Activated naive CD4-positive, alpha-beta T cell (primary cell): ENCODE measurements at regions not wholly inside any gene's neighbourhood (a gene's known extent, or its start where the extent isn't known, plus 50 kb on each side); places are given as distances from the start of the nearest gene placed in this dataset.

ENCODE experiments used
- DNase-seq, 4 experiments: peaks; one replicate each; lab custom pipeline; 2025; lab: John Stamatoyannopoulos, UW

GRCh38 chr3:21138085-21138484, 612.9 kb downstream of the ZNF385D start:
- no peak for DNase-seq

GRCh38 chr3:21132896-21133295, 618.1 kb downstream of the ZNF385D start:
- no peak for DNase-seq

GRCh38 chr3:21120826-21121225, 630.2 kb downstream of the ZNF385D start:
- DNase-seq = no peak

DNA sequence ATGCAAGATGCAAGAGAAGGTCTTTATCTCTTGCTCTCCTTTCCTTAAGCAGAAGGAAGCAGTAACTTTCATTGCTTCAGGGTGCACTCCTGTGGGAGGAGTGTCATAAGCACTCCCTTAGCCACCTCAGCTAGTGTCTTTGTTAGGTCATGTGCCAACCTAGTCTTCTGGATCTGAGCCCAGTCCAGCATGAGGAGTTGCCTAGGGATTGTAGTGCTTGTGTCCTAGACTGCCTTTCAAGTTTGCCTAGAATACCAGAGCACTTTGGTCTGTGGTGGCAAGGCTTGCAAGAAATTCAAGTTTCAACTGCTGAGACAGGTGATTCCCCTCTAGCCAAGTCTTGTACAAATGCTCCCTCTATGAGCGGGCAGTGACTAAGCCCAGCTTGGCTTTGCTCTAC, 633.6 kb downstream of the ZNF385D start:
- no peak for DNase-seq

DNA sequence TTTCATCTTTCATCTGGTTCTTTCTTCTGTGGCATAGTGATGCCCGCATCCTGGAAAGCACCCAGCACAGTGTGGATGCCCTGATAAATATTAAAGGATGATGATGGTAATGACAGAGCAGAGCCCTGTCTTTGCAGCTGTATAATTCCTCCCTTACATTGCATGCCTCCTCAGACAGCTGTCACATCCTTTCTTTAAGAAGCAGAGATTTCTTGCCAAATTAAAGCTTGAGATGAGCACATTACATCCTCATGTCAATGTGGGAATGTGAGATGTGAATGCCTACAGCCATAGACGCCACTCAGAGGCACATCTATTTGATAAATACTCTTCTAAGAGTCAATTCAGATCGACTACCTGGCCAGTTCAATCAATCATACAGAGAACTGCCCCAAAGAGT, 642.0 kb downstream of the ZNF385D start:
- DNase-seq = no peak

GRCh38 chr3:21105784-21106183, 645.2 kb downstream of the ZNF385D start:
- DNase-seq = no peak

GRCh38 chr3:21100656-21101359, 650.2 kb downstream of the ZNF385D start:
- DNase-seq = no peak

DNA sequence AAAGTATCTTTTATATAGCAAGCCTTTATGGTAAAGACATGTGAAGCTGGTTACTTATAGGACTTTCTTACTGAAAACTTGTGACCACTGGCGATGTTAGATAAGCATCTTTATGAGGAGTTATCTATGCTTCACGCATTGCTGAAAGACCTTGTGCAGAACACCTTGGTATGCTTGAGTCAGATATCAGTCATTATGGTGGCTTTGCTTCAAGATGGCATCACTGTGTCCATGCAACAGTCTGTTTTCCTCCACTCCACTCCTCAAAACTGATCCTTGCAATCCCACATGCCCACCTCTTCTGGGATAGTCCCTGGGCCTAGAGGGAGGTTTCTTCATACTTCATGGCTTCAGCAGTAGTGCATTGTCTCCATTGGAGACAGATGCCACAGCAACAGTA, 656.3 kb downstream of the ZNF385D start:
- no peak for DNase-seq

GRCh38 chr3:21073561-21073960, 677.4 kb downstream of the ZNF385D start:
- DNase-seq = no peak

- DNase-seq = no peak
These were observed 683.8 kb downstream of the ZNF385D start for GRCh38 chr3:21067031-21067813.

- no peak for DNase-seq
These were observed 688.1 kb downstream of the ZNF385D start for GRCh38 chr3:21062831-21063294.

DNA sequence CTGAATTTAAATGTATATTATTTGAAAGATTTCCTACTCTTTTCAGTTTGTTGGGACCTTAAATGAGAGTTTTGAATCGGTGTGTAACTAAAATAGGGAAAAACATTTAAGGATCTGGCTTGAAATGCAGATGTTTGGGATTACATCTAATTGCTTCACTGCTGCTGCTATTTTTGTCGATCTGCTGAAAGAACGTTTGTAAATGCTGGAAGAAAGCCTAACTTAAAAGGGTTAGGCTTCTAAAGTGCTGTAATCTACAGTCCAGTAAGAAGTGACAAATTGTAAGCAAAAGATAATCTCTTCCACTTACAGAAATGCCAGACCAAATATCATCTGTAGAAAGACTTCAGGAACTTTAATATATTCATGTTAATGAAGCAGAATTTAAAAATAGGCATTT, 691.6 kb downstream of the ZNF385D start:
- DNase-seq = no peak

DNA sequence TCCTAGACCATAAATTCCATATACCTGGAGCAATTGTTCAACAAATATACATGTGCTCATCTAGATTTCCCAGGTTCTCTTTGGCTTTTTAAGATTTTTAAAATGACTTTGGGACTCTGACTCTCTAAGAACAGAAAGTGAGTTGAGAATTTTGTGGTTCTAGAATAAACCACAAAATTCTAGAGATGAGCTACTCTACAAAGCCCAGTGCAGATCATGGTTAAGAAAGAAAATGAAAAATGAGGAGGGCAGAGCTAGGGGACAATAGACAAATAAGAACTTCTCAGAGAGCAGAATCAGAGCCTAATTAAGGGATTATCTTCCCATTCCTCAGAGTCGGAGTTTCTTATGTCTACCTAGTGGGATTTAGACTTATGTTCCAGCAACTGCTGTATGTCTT, 694.7 kb downstream of the ZNF385D start:
- DNase-seq = no peak

- no peak for DNase-seq
These were observed 696.0 kb downstream of the ZNF385D start for GRCh38 chr3:21055015-21055414.

DNA sequence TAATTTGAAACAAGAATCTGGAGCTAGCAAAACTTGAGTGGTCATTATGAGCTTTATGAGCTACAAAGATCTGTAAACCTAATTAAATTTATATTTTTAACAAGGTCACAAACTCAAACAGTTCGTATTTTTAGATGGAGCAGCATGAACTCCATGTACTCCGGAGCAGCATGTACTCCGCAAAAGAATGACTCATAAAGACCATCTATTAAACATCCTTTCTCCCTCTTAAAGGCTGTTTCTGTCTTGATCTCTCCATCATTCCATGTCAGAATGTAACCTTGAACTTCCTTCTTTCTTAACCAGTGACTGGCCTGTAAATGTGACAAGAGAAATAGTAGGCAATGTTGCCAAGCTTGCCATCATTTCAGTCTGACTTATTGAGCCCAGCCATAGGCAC, 696.9 kb downstream of the ZNF385D start:
- no peak for DNase-seq

- no peak for DNase-seq
These were observed 701.5 kb downstream of the ZNF385D start for GRCh38 chr3:21049334-21050062.

GRCh38 chr3:21043139-21043538, 707.9 kb downstream of the ZNF385D start:
- no peak for DNase-seq

GRCh38 chr3:21042184-21042583, 708.8 kb downstream of the ZNF385D start:
- DNase-seq = no peak

DNA sequence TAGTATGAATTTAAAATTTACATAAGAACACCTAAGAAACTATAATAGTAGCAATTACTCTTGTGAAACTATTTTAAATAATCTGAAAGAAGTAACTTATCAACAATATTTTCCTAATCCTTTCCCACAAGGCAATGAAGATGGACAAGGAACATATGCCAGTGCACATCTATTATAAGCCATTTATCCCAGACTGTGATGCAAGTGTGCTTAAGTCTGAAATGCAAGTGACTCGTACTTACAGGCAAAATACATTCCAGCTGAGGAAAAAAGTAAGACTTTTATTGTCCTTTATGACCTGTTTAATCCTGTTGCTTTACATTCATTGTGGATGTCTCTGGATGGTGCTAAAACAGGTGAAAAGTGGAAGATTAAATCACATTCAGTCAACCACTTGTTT, 709.4 kb downstream of the ZNF385D start:
- DNase-seq = no peak

DNA sequence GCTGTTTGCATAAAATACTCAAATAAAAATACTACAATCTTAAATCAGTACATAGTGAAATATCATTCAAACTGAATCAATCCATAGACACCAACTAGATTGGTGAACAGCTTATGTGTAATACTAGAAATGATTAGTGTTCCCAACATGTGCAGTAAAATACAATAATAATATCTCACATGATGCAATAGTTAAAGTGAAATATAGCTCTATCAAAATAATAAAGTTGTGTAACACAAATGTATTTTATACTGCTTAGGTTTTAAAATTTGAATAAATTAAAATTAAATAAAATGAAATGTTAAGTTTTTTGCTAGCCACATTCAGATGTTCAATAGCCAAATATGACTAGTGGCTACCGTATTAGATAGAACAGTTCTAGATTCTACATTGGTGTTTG, 714.1 kb downstream of the ZNF385D start:
- DNase-seq = no peak

DNA sequence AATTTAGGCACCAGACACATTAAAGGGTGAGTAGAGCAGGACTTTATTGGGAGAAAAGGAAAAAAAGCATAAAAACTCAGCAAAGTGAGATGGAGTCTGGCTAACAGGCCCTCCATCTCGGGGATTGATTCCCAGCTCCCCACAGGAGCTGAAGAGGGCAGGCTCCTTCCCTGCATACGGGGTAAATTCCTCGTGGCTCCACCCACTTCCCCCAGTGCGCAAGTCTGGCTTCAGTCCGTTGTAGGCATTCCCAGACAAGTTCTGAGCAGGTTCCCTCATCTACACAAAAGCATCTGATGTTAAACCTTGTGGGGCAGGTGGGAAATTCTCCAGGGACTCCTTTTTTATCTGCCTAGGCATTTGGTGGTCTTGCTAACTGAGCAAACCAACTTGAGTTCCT, 722.6 kb downstream of the ZNF385D start:
- DNase-seq = no peak

- DNase-seq = no peak
These were observed 726.4 kb downstream of the ZNF385D start for GRCh38 chr3:21024563-21024962.

DNA sequence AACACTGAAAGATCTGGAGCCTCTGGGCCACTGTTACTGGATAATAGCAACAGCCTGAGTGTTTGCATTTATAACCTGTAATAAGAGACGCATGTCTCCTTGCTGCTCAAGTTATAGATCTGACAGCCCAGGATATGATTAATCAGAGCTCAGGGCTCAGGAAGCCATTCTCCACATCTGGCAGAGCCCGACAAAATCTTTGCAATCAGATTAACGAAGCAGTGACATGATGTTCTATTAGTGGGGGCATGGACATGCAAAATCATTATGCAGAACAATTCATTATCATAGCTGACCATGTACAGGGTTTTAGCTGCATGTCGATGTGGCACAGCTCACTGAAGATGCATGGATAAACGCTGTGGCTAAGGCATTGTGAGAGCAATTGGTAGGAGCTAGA, 730.3 kb downstream of the ZNF385D start:
- DNase-seq = no peak
